Thyroid gland (tissue), 4 donors: ENCODE measurements at regions not wholly inside any gene's neighbourhood (a gene's known extent, or its start where the extent isn't known, plus 50 kb on each side); places are given as distances from the start of the nearest gene placed in this dataset.
"Not testable (repeated sequence)": the region's sequence is repeated elsewhere in the genome, so short reads cannot be mapped to it uniquely, and the experiment has no call there.

Source experiments
- DNase-seq, 2 donors: peaks; one replicate each; pipeline ENCODE4 v3.0.0-alpha.2; 2019
- H3K27ac ChIP-seq, 3 donors: fragments of 200-600 bp; sonication (generic); 1 replicate in 2 of 3; 2 replicates in 1 of 3; pipeline ENCODE4 v1.5.1; 2016 to 2019; ENCODE audit warnings: mild to moderate bottlenecking in 1 of 3, moderate library complexity in 1 of 3
- H3K27me3 ChIP-seq: fragments of 200-600 bp; sonication (generic); one replicate; pipeline ENCODE4 v1.5.1; 2019
- H3K36me3 ChIP-seq, 2 donors: fragments of 200-600 bp; sonication (generic); one replicate each; pipeline ENCODE4 v1.5.1; 2016 to 2019
- H3K4me1 ChIP-seq, 2 donors: fragments of 200-600 bp; sonication (generic); one replicate each; pipeline ENCODE4 v1.5.1; 2017 to 2019
- H3K4me3 ChIP-seq, 3 donors: fragments of 200-600 bp; sonication (generic); replicated peaks in 1 of 3; 1 replicate in 2 of 3; 2 replicates in 1 of 3; pipeline ENCODE4 v1.5.1; 2016; ENCODE audit warnings: mild to moderate bottlenecking in 1 of 3
- H3K9me3 ChIP-seq: fragments of 200-600 bp; sonication (generic); one replicate; pipeline ENCODE4 v1.5.1; 2017
- POLR2A ChIP-seq, 2 donors: fragments of 450-650 bp; IDR thresholded peaks; one replicate each; pipeline ENCODE4 v1.6.1; 2017; ENCODE audit warnings: antibody characterized with exemption in 2 of 2, mild to moderate bottlenecking in 2 of 2, moderate library complexity in 1 of 2
- WGBS, 2 donors: methylation state at CpG; one replicate each; pipeline ENCODE4 v1.1.5; 2017; 5-methylcytosine and 5-hydroxymethylcytosine counted together
- intact Hi-C: fragments of 100-400 bp; cut with DNase I; formaldehyde crosslinking; loops from one replicate; pipeline ENCODE4 v1.15.1; 2023
- TF ChIP-seq, protein P1 (sequence below), 6 experiments: fragments of 200-600 bp in 3 of 6; fragments of 450-650 bp in 3 of 6; sonication (generic) in 3 of 6; IDR thresholded peaks; one replicate each; pipeline ENCODE4 v1.5.1; 2016 to 2019; ENCODE audit warnings: antibody characterized with exemption in 6 of 6, mild to moderate bottlenecking in 2 of 6, inconsistent platforms in 1 of 6, moderate library complexity in 1 of 6

DNA sequence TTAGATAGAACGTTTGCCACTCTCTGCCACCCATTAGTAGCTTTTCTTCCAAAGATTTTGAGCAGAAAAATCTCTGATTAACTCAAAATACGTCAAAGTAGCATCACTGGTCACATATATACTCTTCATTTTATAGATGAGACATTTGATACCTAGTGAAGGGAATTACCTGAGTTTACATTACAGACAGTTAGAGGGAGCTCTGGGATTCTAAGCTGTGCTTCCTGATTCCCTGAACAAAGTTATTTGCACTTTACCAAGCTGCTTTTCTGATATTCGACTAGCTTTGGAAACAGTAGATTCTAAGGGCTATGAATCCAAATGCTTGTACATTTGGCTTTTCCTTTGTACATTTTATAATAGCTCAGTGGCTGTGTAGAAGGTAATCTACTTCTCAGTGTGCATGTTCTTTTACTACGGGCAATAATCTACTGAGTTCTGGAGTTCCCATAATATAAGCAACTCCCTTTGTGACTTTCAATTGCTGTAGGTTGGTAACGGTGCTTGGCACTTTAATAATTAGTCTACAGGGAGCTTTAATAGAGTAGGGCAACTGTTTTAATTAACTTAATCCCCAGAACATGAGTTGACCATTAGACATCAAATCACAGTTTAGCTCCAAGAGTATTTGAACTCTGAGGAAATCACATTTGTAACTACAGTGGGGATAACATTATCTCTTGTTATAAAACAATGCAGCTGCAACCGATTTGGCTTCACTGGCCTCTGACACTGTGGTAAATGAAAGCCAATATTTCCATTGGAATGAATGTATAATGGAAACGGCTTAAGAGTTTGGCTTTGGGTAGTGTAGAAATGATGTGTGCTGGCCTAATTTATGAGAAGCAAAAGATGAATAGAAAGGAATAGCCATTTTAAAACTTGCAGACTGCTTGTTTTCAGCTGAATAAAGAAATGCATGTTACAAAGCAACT is 1602.4 kb downstream of the STIM2 start:
- WGBS, 2 donors: 54 to 57% methylated on average over 7 of the region's 7 CpGs
- H3K36me3 ChIP-seq: no peaks in the 10 kb centered on the region
- no peak overlapping the region for H3K4me3 ChIP-seq
- intact Hi-C loops: no loop called here
- no peak overlapping the region for H3K27ac ChIP-seq
- H3K9me3 ChIP-seq: no peaks in the 10 kb centered on the region
- H3K4me1 ChIP-seq: no peaks in the 10 kb centered on the region
- no peaks in the 10 kb centered on the region for H3K27me3 ChIP-seq
- no peak for TF ChIP-seq POLR2A (IDR thresholded peaks at IDR 0.05)
- TF ChIP-seq, protein P1, sequence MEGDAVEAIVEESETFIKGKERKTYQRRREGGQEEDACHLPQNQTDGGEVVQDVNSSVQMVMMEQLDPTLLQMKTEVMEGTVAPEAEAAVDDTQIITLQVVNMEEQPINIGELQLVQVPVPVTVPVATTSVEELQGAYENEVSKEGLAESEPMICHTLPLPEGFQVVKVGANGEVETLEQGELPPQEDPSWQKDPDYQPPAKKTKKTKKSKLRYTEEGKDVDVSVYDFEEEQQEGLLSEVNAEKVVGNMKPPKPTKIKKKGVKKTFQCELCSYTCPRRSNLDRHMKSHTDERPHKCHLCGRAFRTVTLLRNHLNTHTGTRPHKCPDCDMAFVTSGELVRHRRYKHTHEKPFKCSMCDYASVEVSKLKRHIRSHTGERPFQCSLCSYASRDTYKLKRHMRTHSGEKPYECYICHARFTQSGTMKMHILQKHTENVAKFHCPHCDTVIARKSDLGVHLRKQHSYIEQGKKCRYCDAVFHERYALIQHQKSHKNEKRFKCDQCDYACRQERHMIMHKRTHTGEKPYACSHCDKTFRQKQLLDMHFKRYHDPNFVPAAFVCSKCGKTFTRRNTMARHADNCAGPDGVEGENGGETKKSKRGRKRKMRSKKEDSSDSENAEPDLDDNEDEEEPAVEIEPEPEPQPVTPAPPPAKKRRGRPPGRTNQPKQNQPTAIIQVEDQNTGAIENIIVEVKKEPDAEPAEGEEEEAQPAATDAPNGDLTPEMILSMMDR (IDR thresholded peaks at IDR 0.05): no peak
- DNase-seq: no peak

DNA sequence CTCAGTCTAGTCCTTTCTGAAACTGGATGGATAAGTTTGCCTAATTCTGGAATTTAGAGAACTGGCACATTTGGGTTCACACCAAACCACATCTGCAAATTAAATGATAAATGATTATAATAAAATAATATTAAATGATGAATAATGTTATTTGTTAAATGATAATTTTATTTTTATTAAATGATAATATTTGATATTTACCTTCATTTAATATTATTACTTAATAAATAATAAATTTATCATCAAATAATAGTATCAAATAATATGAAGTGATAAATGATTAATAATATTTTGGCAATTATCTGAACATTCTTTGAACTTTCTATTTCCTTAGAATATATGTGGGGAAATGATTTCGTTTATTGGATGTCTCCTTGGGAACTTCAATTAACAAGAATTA is 1604.2 kb downstream of the STIM2 start:
- no peak for DNase-seq
- H3K9me3 ChIP-seq: no peaks in the 10 kb centered on the region
- WGBS, 2 donors: 78 to 80% methylated on average over 1 of the region's 1 CpG
- H3K4me3 ChIP-seq: no peak overlapping the region
- H3K36me3 ChIP-seq: no peaks in the 10 kb centered on the region
- no peak overlapping the region for H3K27ac ChIP-seq
- H3K4me1 ChIP-seq: no peaks in the 10 kb centered on the region
- no peak for TF ChIP-seq POLR2A (IDR thresholded peaks at IDR 0.05)
- TF ChIP-seq, protein P1 (IDR thresholded peaks at IDR 0.05): no peak
- no peaks in the 10 kb centered on the region for H3K27me3 ChIP-seq
- intact Hi-C loops: no loop called here

DNA sequence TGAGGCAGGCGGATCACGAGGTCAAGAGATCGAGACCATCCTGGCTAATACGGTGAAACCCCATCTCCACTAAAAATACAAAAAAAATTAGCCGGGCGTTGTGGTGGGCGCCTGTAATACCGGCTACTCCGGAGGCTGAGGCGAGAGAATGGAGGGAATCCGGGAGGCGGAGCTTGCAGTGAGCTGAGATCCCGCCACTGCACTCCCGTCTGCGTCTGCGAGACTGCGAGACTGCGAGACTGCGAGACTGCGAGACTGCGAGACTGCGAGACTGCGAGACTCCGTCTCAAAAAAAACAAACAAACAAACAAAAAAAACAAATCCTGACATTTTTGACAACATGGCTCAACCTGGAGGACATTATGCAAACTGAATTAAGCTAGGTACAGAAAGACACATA is 1606.2 kb downstream of the STIM2 start:
- H3K36me3 ChIP-seq, H3K27ac ChIP-seq, H3K4me1 ChIP-seq, H3K27me3 ChIP-seq, intact Hi-C loops, DNase-seq, H3K9me3 ChIP-seq, H3K4me3 ChIP-seq: not testable (repeated sequence)
- WGBS, 2 donors: 93 to 98% methylated on average over 24 of the region's 24 CpGs

DNA sequence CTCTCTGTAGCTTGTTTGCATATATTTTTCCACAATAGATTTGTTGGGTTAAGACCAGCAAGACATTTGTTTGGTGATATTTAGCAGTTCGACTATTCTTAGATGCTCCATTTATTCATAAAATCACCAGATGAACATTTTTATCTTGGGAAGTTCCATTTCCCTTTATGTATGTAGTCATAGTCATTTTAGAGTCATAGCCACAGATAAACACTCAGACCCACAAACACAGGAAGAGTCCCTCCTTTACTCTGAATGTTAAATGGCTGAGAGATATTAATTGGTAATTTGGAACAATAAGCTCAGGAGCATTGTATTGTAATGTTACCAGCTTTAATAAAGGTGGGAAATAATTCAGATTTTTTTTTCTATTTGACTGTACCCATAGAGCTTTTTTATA is 1608.7 kb downstream of the STIM2 start:
- DNase-seq: no peak
- 79 to 86% methylated on average over 1 of the region's 1 CpG for WGBS, 2 donors
- H3K4me1 ChIP-seq: no peaks in the 10 kb centered on the region
- no peak overlapping the region for H3K4me3 ChIP-seq
- intact Hi-C loops: no loop called here
- no peak overlapping the region for H3K27ac ChIP-seq
- H3K27me3 ChIP-seq: no peaks in the 10 kb centered on the region
- TF ChIP-seq, protein P1 (IDR thresholded peaks at IDR 0.05): no peak
- no peak for TF ChIP-seq POLR2A (IDR thresholded peaks at IDR 0.05)
- no peaks in the 10 kb centered on the region for H3K9me3 ChIP-seq
- no peaks in the 10 kb centered on the region for H3K36me3 ChIP-seq

DNA sequence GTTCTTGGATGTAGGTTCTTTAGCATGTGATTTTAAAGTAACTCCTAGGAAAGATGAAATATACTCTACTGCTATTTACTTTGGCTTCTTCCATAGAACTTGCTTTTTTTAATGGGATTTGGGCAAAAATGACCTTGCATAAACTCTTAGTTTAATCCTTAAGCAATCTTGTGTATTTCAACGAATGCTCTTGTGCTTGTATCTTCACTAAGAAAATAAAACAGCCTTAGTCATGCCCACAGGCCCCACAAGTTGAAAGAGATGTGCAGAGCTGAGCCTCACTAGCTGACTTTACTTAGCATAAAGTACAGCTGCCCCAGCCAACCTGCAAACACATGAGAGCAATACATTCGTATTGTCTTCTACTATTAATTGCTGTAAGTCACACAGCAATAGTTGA is 1609.2 kb downstream of the STIM2 start:
- Histone ChIP-seq H3K4me3 (no peak overlapping the region), H3K27me3 (no peaks in the 10 kb centered on the region), H3K4me1 (no peaks in the 10 kb centered on the region), H3K27ac (no peak overlapping the region), H3K36me3 (no peaks in the 10 kb centered on the region), H3K9me3 (no peaks in the 10 kb centered on the region)
- intact Hi-C loops: no loop called here
- TF ChIP-seq POLR2A (IDR thresholded peaks at IDR 0.05): no peak
- TF ChIP-seq, protein P1 (IDR thresholded peaks at IDR 0.05): no peak
- no peak for DNase-seq
- 61 to 70% methylated on average over 2 of the region's 2 CpGs for WGBS, 2 donors
